IMR-90 (cell line): ENCODE measurements at regions not wholly inside any gene's neighbourhood (a gene's known extent, or its start where the extent isn't known, plus 50 kb on each side); places are given as distances from the start of the nearest gene placed in this dataset.

Experiments
- BHLHE40 ChIP-seq: fragments of 150-350 bp; IDR thresholded peaks from 2 replicates; pipeline ENCODE4 v1.6.1; 2016; ENCODE audit warnings: mild to moderate bottlenecking, low read depth, low read length
- CTCF ChIP-seq: conservative IDR thresholded peaks from 2 replicates; pipeline ENCODE4 v1.5.1; 2012; ENCODE audit warnings: mild to moderate bottlenecking, low read depth, low read length, improper control_type of control experiment
- FOS ChIP-seq: fragments of 150-350 bp; IDR thresholded peaks from 2 replicates; pipeline ENCODE4 v1.6.1; 2016; ENCODE audit warnings: low read depth, low read length
- POLR2A ChIP-seq: IDR thresholded peaks from 2 replicates; pipeline ENCODE4 v1.6.1; 2012; ENCODE audit warnings: mild to moderate bottlenecking, low read depth, low read length
- RAD21 ChIP-seq: IDR thresholded peaks from 2 replicates; pipeline ENCODE4 v1.6.1; 2012; ENCODE audit warnings: low read length, improper control_type of control experiment

- TF ChIP-seq POLR2A (no peak), BHLHE40 (no peak), CTCF (no peak), FOS (no peak), RAD21 (no peak)
These were observed 349.2 kb upstream of the LMO3 start for GRCh38 chr12:16955083-16955657.
